Gastrocnemius medialis (tissue), 4 donors: ENCODE measurements at regions not wholly inside any gene's neighbourhood (a gene's known extent, or its start where the extent isn't known, plus 50 kb on each side); places are given as distances from the start of the nearest gene placed in this dataset.

Experiments
- CTCF ChIP-seq, 5 experiments: fragments of 450-650 bp in 3 of 5; fragments of 200-600 bp in 2 of 5; sonication (generic) in 2 of 5; IDR thresholded peaks in 4 of 5; conservative IDR thresholded peaks in 1 of 5; 1 replicate in 4 of 5; 2 replicates in 1 of 5; pipeline ENCODE4 v1.5.1; 2016 to 2019; ENCODE audit warnings: antibody characterized with exemption in 5 of 5, mild to moderate bottlenecking in 3 of 5, moderate library complexity in 3 of 5
- POLR2A ChIP-seq, 2 donors: fragments of 450-650 bp; IDR thresholded peaks; one replicate each; pipeline ENCODE4 v1.6.1; 2017; ENCODE audit warnings: antibody characterized with exemption in 2 of 2, mild to moderate bottlenecking in 2 of 2, moderate library complexity in 2 of 2

DNA sequence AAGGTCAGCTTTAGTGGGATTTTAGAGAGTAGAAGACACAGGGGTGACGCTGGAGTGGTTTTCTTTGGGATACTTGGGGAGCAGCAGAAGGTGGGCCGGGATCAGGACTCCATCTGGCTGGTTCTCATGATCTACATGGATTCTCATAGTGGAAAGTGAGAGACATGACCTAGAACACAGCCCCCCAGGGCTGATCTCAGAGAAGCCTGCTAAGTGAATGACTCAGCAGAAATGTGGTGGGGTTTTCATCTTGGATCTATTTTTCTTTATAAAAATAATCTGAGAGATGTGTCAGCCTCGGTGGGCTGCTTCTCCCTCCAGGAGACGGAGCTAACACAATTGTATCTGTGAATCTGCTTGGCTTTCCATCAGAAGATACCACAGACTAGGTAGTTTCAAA is 484.4 kb downstream of the TMEM121 start:
- TF ChIP-seq CTCF (IDR thresholded peaks at IDR 0.05 in 4 of 5, conservative IDR thresholded peaks at IDR 0.05 in 1 of 5) (no peak), POLR2A (IDR thresholded peaks at IDR 0.05) (no peak)
